CD4-positive, alpha-beta T cell treated with Interleukin-4 for 4 hours (primary cell): ENCODE measurements at regions not wholly inside any gene's neighbourhood (a gene's known extent, or its start where the extent isn't known, plus 50 kb on each side); places are given as distances from the start of the nearest gene placed in this dataset.
"Not testable (repeated sequence)": the region's sequence is repeated elsewhere in the genome, so short reads cannot be mapped to it uniquely, and the experiment has no call there.

ENCODE experiments used
- DNase-seq: peaks from one replicate; pipeline ENCODE4 v3.0.0-alpha.2; 2020

- no peak for DNase-seq
Measured at GRCh38 chr21:31530897-31531705, 128.4 kb upstream of the SOD1 start.

GRCh38 chr21:31530364-31530763, 129.1 kb upstream of the SOD1 start:
- no peak for DNase-seq

GRCh38 chr21:31529406-31529805, 130.1 kb upstream of the SOD1 start:
- no peak for DNase-seq

- DNase-seq: no peak
Measured at GRCh38 chr21:31526040-31526439, 133.5 kb upstream of the SOD1 start.

- no peak for DNase-seq
Measured at GRCh38 chr21:31524140-31524539, 135.4 kb upstream of the SOD1 start.

- DNase-seq: no peak
Measured at GRCh38 chr21:31521515-31521914, 138.0 kb upstream of the SOD1 start.

- no peak for DNase-seq
Measured at GRCh38 chr21:31520561-31521098, 138.9 kb upstream of the SOD1 start.

GRCh38 chr21:31518580-31518979, 140.9 kb upstream of the SOD1 start:
- no peak for DNase-seq

- DNase-seq: no peak
Measured at GRCh38 chr21:31517664-31518414, 141.7 kb upstream of the SOD1 start.

GRCh38 chr21:31515253-31515652, 144.2 kb upstream of the SOD1 start:
- no peak for DNase-seq

- no peak for DNase-seq
Measured at GRCh38 chr21:31514598-31514997, 144.9 kb upstream of the SOD1 start.

- not testable (repeated sequence) for DNase-seq
Measured at GRCh38 chr21:31513541-31513940, 146.0 kb upstream of the SOD1 start.

GRCh38 chr21:31511999-31512398, 147.5 kb upstream of the SOD1 start:
- not testable (repeated sequence) for DNase-seq

GRCh38 chr21:31511258-31511657, 148.2 kb upstream of the SOD1 start:
- DNase-seq: no peak

- peak; percentile 79 for DNase-seq
Measured at GRCh38 chr21:31509194-31510017, 150.1 kb upstream of the SOD1 start.

- no peak for DNase-seq
Measured at GRCh38 chr21:31505975-31506374, 153.5 kb upstream of the SOD1 start.

- no peak for DNase-seq
Measured at GRCh38 chr21:31503939-31504338, 155.6 kb upstream of the SOD1 start.

- DNase-seq: no peak
Measured at GRCh38 chr21:31503467-31503866, 156.0 kb upstream of the SOD1 start.

GRCh38 chr21:31502537-31503143, 156.9 kb upstream of the SOD1 start:
- no peak for DNase-seq

- no peak for DNase-seq
Measured at GRCh38 chr21:31501926-31502325, 157.6 kb upstream of the SOD1 start.

GRCh38 chr21:31500982-31501381, 156.9 kb upstream of the TIAM1 start:
- DNase-seq: no peak

GRCh38 chr21:31500071-31500470, 156.0 kb upstream of the TIAM1 start:
- no peak for DNase-seq

- no peak for DNase-seq
Measured at GRCh38 chr21:31498985-31499384, 154.9 kb upstream of the TIAM1 start.
